ENCODE measurements at regions not wholly inside any gene's neighbourhood (a gene's known extent, or its start where the extent isn't known, plus 50 kb on each side); places are given as distances from the start of the nearest gene placed in this dataset.
"Not testable (repeated sequence)": the region's sequence is repeated elsewhere in the genome, so short reads cannot be mapped to it uniquely, and the experiment has no call there.

DNA sequence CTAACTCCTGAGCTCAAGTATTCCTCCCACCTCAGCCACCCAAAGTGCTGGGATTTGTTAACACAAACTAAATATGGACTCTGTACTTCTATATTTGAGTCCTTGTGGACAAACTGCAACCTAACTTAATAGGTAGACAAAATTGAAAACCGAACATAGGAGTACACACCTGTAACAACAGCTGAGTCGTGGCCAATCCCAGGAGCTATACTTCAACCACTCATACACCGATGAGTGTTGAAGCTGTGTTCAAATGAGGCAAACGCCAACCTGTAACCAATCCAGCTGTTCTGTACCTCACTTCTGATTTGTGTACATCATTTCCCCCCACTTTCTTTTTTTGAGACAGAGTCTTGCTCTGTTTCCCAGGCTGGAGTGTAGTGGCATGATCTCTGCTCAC, 471.5 kb upstream of the C16orf82 start:
- DNase-seq (ENCODE audit: low read depth, low spot score) (no peak), FAIRE-seq (no peak)
- Histone ChIP-seq H3K9me1 (ENCODE audit: control insufficient read depth, extremely low read depth, insufficient read depth, low read length) (no peaks in the 10 kb centered on the region), H3K36me3 (ENCODE audit: control insufficient read depth in 2 of 2, extremely low read depth in 1 of 2, insufficient read depth in 2 of 2, low read length in 2 of 2) (no peaks in the 10 kb centered on the region), H3K9me3 (ENCODE audit: control insufficient read depth, low read depth, low read length) (no peaks in the 10 kb centered on the region), H3K4me2 (ENCODE audit: control insufficient read depth, extremely low read depth, insufficient read depth, low read depth, low read length) (no peak overlapping the region), H3K27me3 (ENCODE audit: control insufficient read depth, extremely low read depth, insufficient read depth, low read length) (no peaks in the 10 kb centered on the region), H3K4me1 (ENCODE audit: control insufficient read depth, extremely low read depth, insufficient read depth, low read length) (no peaks in the 10 kb centered on the region), H2AFZ (ENCODE audit: control insufficient read depth, low read length) (no peak overlapping the region), H3K9ac (ENCODE audit: control insufficient read depth, extremely low read depth, insufficient read depth, low read length) (no peak overlapping the region), H4K20me1 (ENCODE audit: control insufficient read depth, extremely low read depth, insufficient read depth, low read length) (no peaks in the 10 kb centered on the region), H3K4me3 (ENCODE audit: control insufficient read depth in 2 of 3, extremely low read depth in 1 of 3, insufficient read depth in 2 of 3, low read depth in 1 of 3, low read length in 3 of 3) (no peak overlapping the region), H3K79me2 (ENCODE audit: control insufficient read depth, insufficient read depth, low read length) (no peaks in the 10 kb centered on the region), H3K27ac (ENCODE audit: control insufficient read depth, insufficient read depth, low read length) (no peak overlapping the region)
- TF ChIP-seq, protein P1, sequence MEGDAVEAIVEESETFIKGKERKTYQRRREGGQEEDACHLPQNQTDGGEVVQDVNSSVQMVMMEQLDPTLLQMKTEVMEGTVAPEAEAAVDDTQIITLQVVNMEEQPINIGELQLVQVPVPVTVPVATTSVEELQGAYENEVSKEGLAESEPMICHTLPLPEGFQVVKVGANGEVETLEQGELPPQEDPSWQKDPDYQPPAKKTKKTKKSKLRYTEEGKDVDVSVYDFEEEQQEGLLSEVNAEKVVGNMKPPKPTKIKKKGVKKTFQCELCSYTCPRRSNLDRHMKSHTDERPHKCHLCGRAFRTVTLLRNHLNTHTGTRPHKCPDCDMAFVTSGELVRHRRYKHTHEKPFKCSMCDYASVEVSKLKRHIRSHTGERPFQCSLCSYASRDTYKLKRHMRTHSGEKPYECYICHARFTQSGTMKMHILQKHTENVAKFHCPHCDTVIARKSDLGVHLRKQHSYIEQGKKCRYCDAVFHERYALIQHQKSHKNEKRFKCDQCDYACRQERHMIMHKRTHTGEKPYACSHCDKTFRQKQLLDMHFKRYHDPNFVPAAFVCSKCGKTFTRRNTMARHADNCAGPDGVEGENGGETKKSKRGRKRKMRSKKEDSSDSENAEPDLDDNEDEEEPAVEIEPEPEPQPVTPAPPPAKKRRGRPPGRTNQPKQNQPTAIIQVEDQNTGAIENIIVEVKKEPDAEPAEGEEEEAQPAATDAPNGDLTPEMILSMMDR (optimal IDR thresholded peaks at IDR 0.05 in 1 of 3, IDR thresholded peaks at IDR 0.05 in 1 of 3, conservative IDR thresholded peaks at IDR 0.05 in 1 of 3; ENCODE audit: extremely low read depth in 1 of 3, insufficient read depth in 2 of 3, low read length in 3 of 3) = no peak
- no peak for TF ChIP-seq EZH2 (IDR thresholded peaks at IDR 0.05; ENCODE audit: low read length)
- dilution Hi-C loops (cut with MboI; ENCODE audit: extremely low pct_ligation_motif_present, low sequenced_read_pairs) = no loop called here

DNA sequence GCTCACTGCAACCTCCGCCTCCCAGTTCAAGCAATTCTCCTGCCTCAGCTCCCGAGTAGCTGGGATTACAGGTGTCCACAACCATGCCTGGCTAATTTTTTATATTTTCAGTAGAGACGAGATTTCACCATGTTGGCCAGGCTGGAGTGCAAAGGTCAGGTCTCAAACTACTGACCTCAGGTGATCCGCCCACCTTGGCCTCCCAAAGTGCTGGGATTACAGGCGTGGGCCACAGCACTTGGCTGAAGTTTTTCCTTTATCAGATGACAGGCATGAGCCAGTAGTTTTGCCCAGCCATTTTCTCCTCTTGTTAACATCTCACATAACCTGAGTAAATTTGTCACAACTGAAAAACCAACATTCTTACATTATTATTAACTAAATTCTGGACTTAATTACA, 470.7 kb upstream of the C16orf82 start:
- H3K4me3 ChIP-seq (ENCODE audit: control insufficient read depth in 2 of 3, extremely low read depth in 1 of 3, insufficient read depth in 2 of 3, low read depth in 1 of 3, low read length in 3 of 3); FAIRE-seq; H2AFZ ChIP-seq (ENCODE audit: control insufficient read depth, low read length); H3K36me3 ChIP-seq (ENCODE audit: control insufficient read depth in 2 of 2, extremely low read depth in 1 of 2, insufficient read depth in 2 of 2, low read length in 2 of 2); H3K9me1 ChIP-seq (ENCODE audit: control insufficient read depth, extremely low read depth, insufficient read depth, low read length); H4K20me1 ChIP-seq (ENCODE audit: control insufficient read depth, extremely low read depth, insufficient read depth, low read length); H3K4me1 ChIP-seq (ENCODE audit: control insufficient read depth, extremely low read depth, insufficient read depth, low read length); H3K79me2 ChIP-seq (ENCODE audit: control insufficient read depth, insufficient read depth, low read length); dilution Hi-C loops (cut with MboI; ENCODE audit: extremely low pct_ligation_motif_present, low sequenced_read_pairs); H3K9ac ChIP-seq (ENCODE audit: control insufficient read depth, extremely low read depth, insufficient read depth, low read length); H3K27me3 ChIP-seq (ENCODE audit: control insufficient read depth, extremely low read depth, insufficient read depth, low read length); DNase-seq (ENCODE audit: low read depth, low spot score); H3K4me2 ChIP-seq (ENCODE audit: control insufficient read depth, extremely low read depth, insufficient read depth, low read depth, low read length); H3K9me3 ChIP-seq (ENCODE audit: control insufficient read depth, low read depth, low read length); H3K27ac ChIP-seq (ENCODE audit: control insufficient read depth, insufficient read depth, low read length): not testable (repeated sequence)

DNA sequence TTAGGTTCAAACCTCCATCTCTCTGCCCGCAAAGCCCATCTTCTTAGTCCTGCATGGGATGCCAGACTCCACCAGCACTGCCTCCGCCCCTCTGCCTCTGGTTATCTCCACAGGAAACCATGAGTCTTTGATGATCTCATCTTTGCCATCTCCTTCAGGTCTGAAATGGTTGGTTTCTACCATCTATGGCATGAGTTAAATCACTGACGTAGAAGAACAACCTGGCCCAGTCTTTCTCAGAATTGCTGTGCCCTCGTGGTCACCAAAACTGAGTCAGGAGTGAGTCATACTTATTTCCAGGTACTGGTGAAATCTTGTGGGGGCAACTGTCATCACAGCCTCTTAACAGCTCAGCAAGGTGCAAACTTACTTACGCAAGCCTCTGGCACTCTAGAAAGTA, 468.7 kb upstream of the C16orf82 start:
- no peaks in the 10 kb centered on the region for H3K27me3 ChIP-seq (ENCODE audit: control insufficient read depth, extremely low read depth, insufficient read depth, low read length)
- no peaks in the 10 kb centered on the region for H3K79me2 ChIP-seq (ENCODE audit: control insufficient read depth, insufficient read depth, low read length)
- DNase-seq (ENCODE audit: low read depth, low spot score) (no peak), FAIRE-seq (no peak)
- no peaks in the 10 kb centered on the region for H3K4me1 ChIP-seq (ENCODE audit: control insufficient read depth, extremely low read depth, insufficient read depth, low read length)
- no peak overlapping the region for H3K4me2 ChIP-seq (ENCODE audit: control insufficient read depth, extremely low read depth, insufficient read depth, low read depth, low read length)
- no peaks in the 10 kb centered on the region for H3K9me1 ChIP-seq (ENCODE audit: control insufficient read depth, extremely low read depth, insufficient read depth, low read length)
- no peak for TF ChIP-seq EZH2 (IDR thresholded peaks at IDR 0.05; ENCODE audit: low read length)
- TF ChIP-seq, protein P1 (optimal IDR thresholded peaks at IDR 0.05 in 1 of 3, IDR thresholded peaks at IDR 0.05 in 1 of 3, conservative IDR thresholded peaks at IDR 0.05 in 1 of 3; ENCODE audit: extremely low read depth in 1 of 3, insufficient read depth in 2 of 3, low read length in 3 of 3) = no peak
- no peak overlapping the region for H3K4me3 ChIP-seq (ENCODE audit: control insufficient read depth in 2 of 3, extremely low read depth in 1 of 3, insufficient read depth in 2 of 3, low read depth in 1 of 3, low read length in 3 of 3)
- no peaks in the 10 kb centered on the region for H3K9me3 ChIP-seq (ENCODE audit: control insufficient read depth, low read depth, low read length)
- no peaks in the 10 kb centered on the region for H3K36me3 ChIP-seq (ENCODE audit: control insufficient read depth in 2 of 2, extremely low read depth in 1 of 2, insufficient read depth in 2 of 2, low read length in 2 of 2)
- H4K20me1 ChIP-seq (ENCODE audit: control insufficient read depth, extremely low read depth, insufficient read depth, low read length) = no peaks in the 10 kb centered on the region
- no peak overlapping the region for H3K9ac ChIP-seq (ENCODE audit: control insufficient read depth, extremely low read depth, insufficient read depth, low read length)
- no peak overlapping the region for H2AFZ ChIP-seq (ENCODE audit: control insufficient read depth, low read length)
- dilution Hi-C loops (cut with MboI; ENCODE audit: extremely low pct_ligation_motif_present, low sequenced_read_pairs) = no loop called here
- H3K27ac ChIP-seq (ENCODE audit: control insufficient read depth, insufficient read depth, low read length) = no peak overlapping the region
